HG02588 (cell line): ENCODE measurements at regions not wholly inside any gene's neighbourhood (a gene's known extent, or its start where the extent isn't known, plus 50 kb on each side); places are given as distances from the start of the nearest gene placed in this dataset.
"Not testable (repeated sequence)": the region's sequence is repeated elsewhere in the genome, so short reads cannot be mapped to it uniquely, and the experiment has no call there.

Experiments used
- ATAC-seq: cut with Tn5 transposase; IDR thresholded peaks from one replicate; pipeline ENCODE4 v1.9.1; 2021; ENCODE audit warnings: mild to moderate bottlenecking, moderate library complexity; ENCODE audit not compliant: unreplicated experiment

- no peak for ATAC-seq
Measured at GRCh38 chr1:178606839-178607238, 93.9 kb downstream of the TEX35 start.

- peak; percentile 62 for ATAC-seq
Measured at GRCh38 chr1:178607718-178608408, 95.0 kb downstream of the TEX35 start.

GRCh38 chr1:178609015-178609414, 96.1 kb downstream of the TEX35 start:
- no peak for ATAC-seq

GRCh38 chr1:178610690-178611410, 97.9 kb downstream of the TEX35 start:
- not testable (repeated sequence) for ATAC-seq

GRCh38 chr1:178612261-178612660, 99.4 kb downstream of the TEX35 start:
- ATAC-seq = no peak

- no peak for ATAC-seq
Measured at GRCh38 chr1:178613271-178613945, 100.5 kb downstream of the TEX35 start.

- no peak for ATAC-seq
Measured at GRCh38 chr1:178614286-178614685, 101.4 kb downstream of the TEX35 start.

GRCh38 chr1:178619042-178619927, 105.8 kb upstream of the RALGPS2 start:
- no peak for ATAC-seq

GRCh38 chr1:178620584-178621475, 104.2 kb upstream of the RALGPS2 start:
- no peak for ATAC-seq

GRCh38 chr1:178621822-178622221, 103.2 kb upstream of the RALGPS2 start:
- ATAC-seq = no peak

- ATAC-seq = no peak
Measured at GRCh38 chr1:178625695-178626094, 99.3 kb upstream of the RALGPS2 start.

GRCh38 chr1:178627037-178627436, 98.0 kb upstream of the RALGPS2 start:
- no peak for ATAC-seq

- ATAC-seq = no peak
Measured at GRCh38 chr1:178628637-178629251, 96.3 kb upstream of the RALGPS2 start.

GRCh38 chr1:178629252-178630154, 95.5 kb upstream of the RALGPS2 start:
- no peak for ATAC-seq

GRCh38 chr1:178630417-178630816, 94.6 kb upstream of the RALGPS2 start:
- no peak for ATAC-seq

GRCh38 chr1:178632653-178633052, 92.4 kb upstream of the RALGPS2 start:
- no peak for ATAC-seq

GRCh38 chr1:178633056-178633455, 92.0 kb upstream of the RALGPS2 start:
- ATAC-seq = no peak

GRCh38 chr1:178634445-178634844, 90.6 kb upstream of the RALGPS2 start:
- ATAC-seq = no peak
